ENCODE measurements at regions not wholly inside any gene's neighbourhood (a gene's known extent, or its start where the extent isn't known, plus 50 kb on each side); places are given as distances from the start of the nearest gene placed in this dataset.

DNA sequence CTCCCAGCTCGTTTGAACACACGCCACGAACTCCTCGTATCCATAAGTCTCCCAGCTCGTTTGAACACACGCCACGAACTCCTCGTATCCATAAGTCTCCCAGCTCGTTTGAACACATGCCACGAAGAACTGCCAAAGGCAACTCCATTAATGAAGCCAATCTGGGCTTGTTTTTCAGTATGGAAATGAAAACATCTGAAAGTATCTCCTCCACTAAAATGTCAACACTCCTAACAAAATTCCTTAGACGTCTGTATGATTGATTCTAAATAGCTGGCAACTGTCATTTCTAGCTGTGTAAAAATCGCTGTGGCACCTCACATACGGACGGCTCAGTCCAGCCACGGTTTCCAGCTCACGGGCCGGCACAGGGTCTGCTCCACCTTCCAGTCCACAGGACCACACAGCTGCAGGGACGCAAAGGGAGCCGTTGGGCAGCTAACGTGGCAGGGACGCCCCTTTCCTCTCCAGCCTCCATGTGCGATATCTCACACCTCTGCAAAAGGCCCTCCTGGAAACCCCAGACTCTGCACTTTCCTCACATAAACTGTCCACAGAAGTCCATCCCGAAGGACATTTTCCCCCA lies 67.1 kb upstream of the METRNL start:
- no peaks in the 10 kb centered on the region; the same call in 1 of the 2 replicates for H3K9me3 ChIP-seq (replicated peaks; ENCODE audit: control insufficient read depth, insufficient read depth, low read depth, low read length)
- no peaks in the 10 kb centered on the region for H3K36me3 ChIP-seq (ENCODE audit: control insufficient read depth, insufficient read depth, low read length)
- CTCF ChIA-PET (ENCODE audit: low intra/inter-chr PET ratio), result no interaction called here
- in situ Hi-C loops (cut with MboI) (no loop called here), intact Hi-C loops (cut with micrococcal nuclease) (no loop called here)
- no peaks in the 10 kb centered on the region for H3K79me2 ChIP-seq (ENCODE audit: control insufficient read depth, insufficient read depth, low read length)
- no peak overlapping the region for H3K4me2 ChIP-seq (ENCODE audit: insufficient read depth, low read length)
- H3K9me1 ChIP-seq (ENCODE audit: control insufficient read depth, insufficient read depth, low read length), result no peaks in the 10 kb centered on the region
- ATAC-seq, result no peak
- POLR2A ChIA-PET, result interaction anchor here (0.6 kb wide), 1 partner anchor 17 kb away, joined by 3 read pairs; no protein-coding TSS in a partner anchor
- no peak overlapping the region for H3K4me3 ChIP-seq
- no peak overlapping the region for H3K27ac ChIP-seq (ENCODE audit: extremely low read depth, low read depth, low read length)
- no peak for DNase-seq (ENCODE audit: extremely low read depth in 1 of 4, low spot score in 3 of 4)
- H2AFZ ChIP-seq (ENCODE audit: low read depth, low read length), result no peak overlapping the region
- H3K9ac ChIP-seq (ENCODE audit: insufficient read depth in 1 of 2, low read depth in 2 of 2, low read length in 2 of 2), result no peak overlapping the region
- 75% methylated on average over 17 of the region's 23 CpGs for WGBS (ENCODE audit: insufficient coverage, low coverage, missing lambda C conversion rate)
- peaks cover 0 to 13% of the 10 kb centered on the region in 2 experiments; a peak in 1 of 5 replicates for H3K4me1 ChIP-seq (replicated peaks in 1 of 2; ENCODE audit: control insufficient read depth in 2 of 2, insufficient read depth in 2 of 2, low read length in 2 of 2)
- H4K20me1 ChIP-seq (replicated peaks; ENCODE audit: control insufficient read depth, insufficient read depth, low read length), result no peaks in the 10 kb centered on the region
- H3K27me3 ChIP-seq (ENCODE audit: control insufficient read depth in 2 of 2, insufficient read depth in 2 of 2, low read length in 2 of 2), result no peaks in the 10 kb centered on the region
- no TSS peak for BruUV-seq (replicated peaks)
- no peak for FAIRE-seq
- TF ChIP-seq ZFX (CRISPR knock-in tag; IDR thresholded peaks at IDR 0.05) (no peak), ZNF143 (CRISPR knock-in tag; IDR thresholded peaks at IDR 0.05) (no peak), NONO (IDR thresholded peaks at IDR 0.05; ENCODE audit: low read depth in 2 of 2, low read length in 1 of 2) (no peak), RBM14 (IDR thresholded peaks at IDR 0.05; ENCODE audit: borderline replicate concordance, insufficient read depth, low read depth, low read length) (no peak), HNRNPH1 (optimal IDR thresholded peaks at IDR 0.05; ENCODE audit: low read depth, low read length) (no peak), PURB (CRISPR knock-in tag; IDR thresholded peaks at IDR 0.05; ENCODE audit: low read depth) (no peak), ESRRB (CRISPR knock-in tag; IDR thresholded peaks at IDR 0.05; ENCODE audit: borderline replicate concordance) (no peak), ZBTB17 (CRISPR knock-in tag; IDR thresholded peaks at IDR 0.05) (no peak), KLF1 (tag; IDR thresholded peaks at IDR 0.05) (no peak), STAT5B (CRISPR knock-in tag; IDR thresholded peaks at IDR 0.05) (no peak), TBL1XR1 (IDR thresholded peaks at IDR 0.05; ENCODE audit: low read length in 2 of 2) (no peak), ZNF507 (tag; conservative IDR thresholded peaks at IDR 0.05) (no peak)
- TF ChIP-seq, protein P1, sequence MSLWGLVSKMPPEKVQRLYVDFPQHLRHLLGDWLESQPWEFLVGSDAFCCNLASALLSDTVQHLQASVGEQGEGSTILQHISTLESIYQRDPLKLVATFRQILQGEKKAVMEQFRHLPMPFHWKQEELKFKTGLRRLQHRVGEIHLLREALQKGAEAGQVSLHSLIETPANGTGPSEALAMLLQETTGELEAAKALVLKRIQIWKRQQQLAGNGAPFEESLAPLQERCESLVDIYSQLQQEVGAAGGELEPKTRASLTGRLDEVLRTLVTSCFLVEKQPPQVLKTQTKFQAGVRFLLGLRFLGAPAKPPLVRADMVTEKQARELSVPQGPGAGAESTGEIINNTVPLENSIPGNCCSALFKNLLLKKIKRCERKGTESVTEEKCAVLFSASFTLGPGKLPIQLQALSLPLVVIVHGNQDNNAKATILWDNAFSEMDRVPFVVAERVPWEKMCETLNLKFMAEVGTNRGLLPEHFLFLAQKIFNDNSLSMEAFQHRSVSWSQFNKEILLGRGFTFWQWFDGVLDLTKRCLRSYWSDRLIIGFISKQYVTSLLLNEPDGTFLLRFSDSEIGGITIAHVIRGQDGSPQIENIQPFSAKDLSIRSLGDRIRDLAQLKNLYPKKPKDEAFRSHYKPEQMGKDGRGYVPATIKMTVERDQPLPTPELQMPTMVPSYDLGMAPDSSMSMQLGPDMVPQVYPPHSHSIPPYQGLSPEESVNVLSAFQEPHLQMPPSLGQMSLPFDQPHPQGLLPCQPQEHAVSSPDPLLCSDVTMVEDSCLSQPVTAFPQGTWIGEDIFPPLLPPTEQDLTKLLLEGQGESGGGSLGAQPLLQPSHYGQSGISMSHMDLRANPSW (CRISPR knock-in tag; IDR thresholded peaks at IDR 0.05), result no peak
- TF ChIP-seq, protein P2, sequence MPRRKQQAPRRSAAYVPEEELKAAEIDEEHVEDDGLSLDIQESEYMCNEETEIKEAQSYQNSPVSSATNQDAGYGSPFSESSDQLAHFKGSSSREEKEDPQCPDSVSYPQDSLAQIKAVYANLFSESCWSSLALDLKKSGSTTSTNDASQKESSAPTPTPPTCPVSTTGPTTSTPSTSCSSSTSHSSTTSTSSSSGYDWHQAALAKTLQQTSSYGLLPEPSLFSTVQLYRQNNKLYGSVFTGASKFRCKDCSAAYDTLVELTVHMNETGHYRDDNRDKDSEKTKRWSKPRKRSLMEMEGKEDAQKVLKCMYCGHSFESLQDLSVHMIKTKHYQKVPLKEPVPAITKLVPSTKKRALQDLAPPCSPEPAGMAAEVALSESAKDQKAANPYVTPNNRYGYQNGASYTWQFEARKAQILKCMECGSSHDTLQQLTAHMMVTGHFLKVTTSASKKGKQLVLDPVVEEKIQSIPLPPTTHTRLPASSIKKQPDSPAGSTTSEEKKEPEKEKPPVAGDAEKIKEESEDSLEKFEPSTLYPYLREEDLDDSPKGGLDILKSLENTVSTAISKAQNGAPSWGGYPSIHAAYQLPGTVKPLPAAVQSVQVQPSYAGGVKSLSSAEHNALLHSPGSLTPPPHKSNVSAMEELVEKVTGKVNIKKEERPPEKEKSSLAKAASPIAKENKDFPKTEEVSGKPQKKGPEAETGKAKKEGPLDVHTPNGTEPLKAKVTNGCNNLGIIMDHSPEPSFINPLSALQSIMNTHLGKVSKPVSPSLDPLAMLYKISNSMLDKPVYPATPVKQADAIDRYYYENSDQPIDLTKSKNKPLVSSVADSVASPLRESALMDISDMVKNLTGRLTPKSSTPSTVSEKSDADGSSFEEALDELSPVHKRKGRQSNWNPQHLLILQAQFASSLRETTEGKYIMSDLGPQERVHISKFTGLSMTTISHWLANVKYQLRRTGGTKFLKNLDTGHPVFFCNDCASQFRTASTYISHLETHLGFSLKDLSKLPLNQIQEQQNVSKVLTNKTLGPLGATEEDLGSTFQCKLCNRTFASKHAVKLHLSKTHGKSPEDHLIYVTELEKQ (CRISPR knock-in tag; IDR thresholded peaks at IDR 0.05), result no peak

Data from K562 (cell line).